ENCODE measurements at regions not wholly inside any gene's neighbourhood (a gene's known extent, or its start where the extent isn't known, plus 50 kb on each side); places are given as distances from the start of the nearest gene placed in this dataset.

GRCh38 chr6:119974430-119975159 lies 625.0 kb upstream of the MAN1A1 start:
- TF ChIP-seq CTCF (IDR thresholded peaks at IDR 0.05) (no peak), POLR2A (IDR thresholded peaks at IDR 0.05) (no peak), POLR2AphosphoS5 (IDR thresholded peaks at IDR 0.05) (no peak), EP300 (IDR thresholded peaks at IDR 0.05) (no peak)

Measured in sigmoid colon (tissue), 4 donors.